ENCODE measurements at regions not wholly inside any gene's neighbourhood (a gene's known extent, or its start where the extent isn't known, plus 50 kb on each side); places are given as distances from the start of the nearest gene placed in this dataset.

DNA sequence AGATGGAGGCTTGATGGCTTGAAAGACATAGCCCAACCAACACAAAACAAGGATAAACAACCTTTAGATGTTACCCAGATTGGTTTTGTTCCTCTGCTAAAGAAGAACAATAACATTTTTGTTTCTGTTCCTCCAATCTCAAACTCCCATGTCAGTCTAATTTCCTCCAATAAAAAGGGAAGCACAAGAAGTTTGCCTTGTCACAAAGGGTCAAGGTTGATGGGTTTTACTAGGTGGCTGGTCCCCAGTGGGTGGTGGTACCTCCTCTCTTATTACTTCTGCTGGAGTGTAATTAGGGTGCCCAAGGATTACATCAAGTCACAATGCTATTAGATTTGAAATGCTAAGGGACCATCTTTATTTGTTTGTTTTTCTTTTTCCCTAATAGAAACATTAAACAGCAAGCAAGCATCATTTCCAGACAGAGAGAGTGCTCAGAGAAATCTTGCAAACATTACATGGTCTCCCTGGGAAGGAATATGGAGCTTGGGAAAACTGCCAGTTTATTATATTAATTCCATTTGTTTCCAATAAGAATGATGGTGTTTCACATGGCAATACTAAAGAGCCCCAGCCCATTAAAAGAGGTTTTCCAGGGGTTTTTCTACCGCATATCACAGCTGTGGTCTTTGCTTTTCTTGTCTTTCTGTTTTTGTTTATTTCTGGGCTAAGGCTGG, 78.3 kb upstream of the AOAH start:
- FAIRE-seq (no peak), DNase-seq (ENCODE audit: low read depth) (no peak)
- TF ChIP-seq, protein P1, sequence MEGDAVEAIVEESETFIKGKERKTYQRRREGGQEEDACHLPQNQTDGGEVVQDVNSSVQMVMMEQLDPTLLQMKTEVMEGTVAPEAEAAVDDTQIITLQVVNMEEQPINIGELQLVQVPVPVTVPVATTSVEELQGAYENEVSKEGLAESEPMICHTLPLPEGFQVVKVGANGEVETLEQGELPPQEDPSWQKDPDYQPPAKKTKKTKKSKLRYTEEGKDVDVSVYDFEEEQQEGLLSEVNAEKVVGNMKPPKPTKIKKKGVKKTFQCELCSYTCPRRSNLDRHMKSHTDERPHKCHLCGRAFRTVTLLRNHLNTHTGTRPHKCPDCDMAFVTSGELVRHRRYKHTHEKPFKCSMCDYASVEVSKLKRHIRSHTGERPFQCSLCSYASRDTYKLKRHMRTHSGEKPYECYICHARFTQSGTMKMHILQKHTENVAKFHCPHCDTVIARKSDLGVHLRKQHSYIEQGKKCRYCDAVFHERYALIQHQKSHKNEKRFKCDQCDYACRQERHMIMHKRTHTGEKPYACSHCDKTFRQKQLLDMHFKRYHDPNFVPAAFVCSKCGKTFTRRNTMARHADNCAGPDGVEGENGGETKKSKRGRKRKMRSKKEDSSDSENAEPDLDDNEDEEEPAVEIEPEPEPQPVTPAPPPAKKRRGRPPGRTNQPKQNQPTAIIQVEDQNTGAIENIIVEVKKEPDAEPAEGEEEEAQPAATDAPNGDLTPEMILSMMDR (IDR thresholded peaks at IDR 0.05; ENCODE audit: insufficient read depth, low read length, severe bottlenecking): no peak
- Histone ChIP-seq H3K36me3 (ENCODE audit: control insufficient read depth, insufficient read depth, low read length) (no peaks in the 10 kb centered on the region), H3K27me3 (ENCODE audit: control insufficient read depth, insufficient read depth, low read length) (peaks cover 1% of the 10 kb centered on the region), H3K4me3 (ENCODE audit: low read depth, low read length) (no peak overlapping the region)

DNA sequence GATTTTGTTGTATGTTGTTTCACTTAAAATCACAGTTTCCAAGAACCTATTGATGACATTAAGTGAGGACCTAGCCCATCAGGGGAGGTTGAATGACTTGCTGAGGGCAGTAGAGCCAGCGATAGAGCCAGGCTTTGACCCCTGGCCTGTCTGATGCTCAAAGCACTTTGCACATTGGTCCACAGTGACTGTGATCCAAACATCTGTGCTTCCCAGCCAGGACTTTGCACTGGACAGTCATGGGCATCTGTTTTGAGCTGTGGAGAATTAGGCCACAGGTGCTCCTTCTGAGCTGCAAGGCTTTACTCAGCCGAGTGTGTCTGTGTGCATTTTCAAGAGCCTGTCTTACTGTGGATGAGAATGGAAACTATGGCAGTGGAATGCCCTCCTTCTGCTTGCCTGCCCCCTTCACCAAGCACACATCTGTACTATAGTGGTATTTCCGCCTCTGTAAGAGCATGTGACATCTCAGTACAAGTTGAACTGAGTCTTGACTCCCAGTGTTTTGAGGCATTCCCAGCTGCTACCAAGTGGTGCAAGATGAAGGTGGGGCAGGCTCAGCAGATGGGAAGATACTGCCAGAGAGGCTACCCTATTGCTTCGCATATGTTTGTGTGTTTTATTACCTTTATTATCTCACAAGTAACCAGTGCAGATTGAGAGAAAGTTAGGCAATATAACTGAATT, 72.7 kb upstream of the AOAH start:
- H3K4me3 ChIP-seq (ENCODE audit: low read depth, low read length): no peak overlapping the region
- no peaks in the 10 kb centered on the region for H3K36me3 ChIP-seq (ENCODE audit: control insufficient read depth, insufficient read depth, low read length)
- FAIRE-seq: peak; percentile 18
- DNase-seq (ENCODE audit: low read depth): no peak
- H3K27me3 ChIP-seq (ENCODE audit: control insufficient read depth, insufficient read depth, low read length): no peaks in the 10 kb centered on the region
- TF ChIP-seq, protein P1 (IDR thresholded peaks at IDR 0.05; ENCODE audit: insufficient read depth, low read length, severe bottlenecking): no peak

DNA sequence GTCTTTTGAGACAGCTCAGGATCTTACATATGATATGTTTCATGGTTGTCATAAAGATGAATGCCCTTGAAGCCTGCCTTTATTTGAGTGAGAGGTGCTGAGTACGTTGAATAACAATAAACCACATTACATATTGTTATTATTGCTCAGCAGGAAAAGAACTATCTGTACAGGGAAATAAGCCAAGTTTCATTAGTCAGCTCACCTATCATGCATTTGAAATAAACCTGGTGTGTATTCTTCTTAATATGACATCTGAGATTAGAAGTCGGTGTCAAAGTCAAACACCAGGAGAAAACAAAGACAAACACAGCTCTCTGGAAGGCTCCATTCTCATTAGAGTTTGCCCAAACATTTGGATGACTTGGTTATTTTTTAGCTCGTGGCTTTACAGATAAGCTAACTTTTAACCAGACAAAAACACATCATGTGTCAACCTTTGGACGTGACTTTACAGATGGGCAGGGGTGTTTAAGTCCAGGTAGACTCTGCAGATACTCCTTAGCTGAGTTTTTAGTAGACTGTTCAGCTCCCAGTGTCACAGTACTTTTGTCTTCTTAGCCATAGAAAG, 71.2 kb upstream of the AOAH start:
- no peaks in the 10 kb centered on the region for H3K27me3 ChIP-seq (ENCODE audit: control insufficient read depth, insufficient read depth, low read length)
- H3K4me3 ChIP-seq (ENCODE audit: low read depth, low read length): no peak overlapping the region
- H3K36me3 ChIP-seq (ENCODE audit: control insufficient read depth, insufficient read depth, low read length): no peaks in the 10 kb centered on the region
- TF ChIP-seq, protein P1 (IDR thresholded peaks at IDR 0.05; ENCODE audit: insufficient read depth, low read length, severe bottlenecking): no peak
- FAIRE-seq (no peak), DNase-seq (ENCODE audit: low read depth) (peak; percentile 85)

DNA sequence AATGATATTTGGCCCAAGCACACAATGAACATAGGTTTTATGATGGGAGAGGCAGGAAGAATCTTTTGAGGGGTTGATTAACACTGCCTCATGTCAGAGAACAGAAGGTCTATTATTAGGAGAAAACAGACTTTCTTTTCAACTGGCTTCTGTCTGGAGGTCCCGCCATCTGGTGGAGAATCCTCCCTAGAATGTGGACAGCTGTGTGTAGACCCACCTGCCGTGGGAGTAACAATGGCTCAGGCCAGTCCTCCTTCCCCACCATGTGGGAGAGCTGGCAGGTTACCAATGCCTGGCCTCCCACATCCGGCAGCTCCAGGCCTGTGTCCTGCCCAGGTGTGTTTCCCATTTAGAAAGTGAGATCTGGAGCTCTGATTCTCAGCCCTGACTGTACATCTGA, 70.4 kb upstream of the AOAH start:
- FAIRE-seq (no peak), DNase-seq (ENCODE audit: low read depth) (peak; percentile 17)
- H3K36me3 ChIP-seq (ENCODE audit: control insufficient read depth, insufficient read depth, low read length): no peaks in the 10 kb centered on the region
- TF ChIP-seq, protein P1 (IDR thresholded peaks at IDR 0.05; ENCODE audit: insufficient read depth, low read length, severe bottlenecking): no peak
- no peak overlapping the region for H3K4me3 ChIP-seq (ENCODE audit: low read depth, low read length)
- no peaks in the 10 kb centered on the region for H3K27me3 ChIP-seq (ENCODE audit: control insufficient read depth, insufficient read depth, low read length)

DNA sequence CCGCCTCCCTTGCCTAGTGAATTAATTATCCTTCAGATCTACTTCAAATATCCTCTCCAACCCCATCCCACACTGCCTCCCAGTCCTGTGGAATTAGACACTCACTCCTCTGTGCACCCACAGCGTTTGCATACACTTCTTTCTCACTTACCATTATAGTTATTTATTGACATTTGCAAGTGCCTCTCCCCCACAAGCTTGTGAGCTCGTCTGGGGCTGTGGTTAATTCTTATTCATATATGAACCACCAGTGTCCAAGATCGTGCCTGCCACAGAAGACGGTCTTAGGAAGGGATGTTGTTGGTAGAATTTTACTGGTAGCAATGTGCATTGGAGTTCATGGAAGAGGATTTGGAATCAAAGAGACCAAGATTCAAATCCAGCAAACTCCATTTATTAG, 68.1 kb upstream of the AOAH start:
- TF ChIP-seq, protein P1 (IDR thresholded peaks at IDR 0.05; ENCODE audit: insufficient read depth, low read length, severe bottlenecking): no peak
- DNase-seq (ENCODE audit: low read depth) (no peak), FAIRE-seq (no peak)
- Histone ChIP-seq H3K36me3 (ENCODE audit: control insufficient read depth, insufficient read depth, low read length) (no peaks in the 10 kb centered on the region), H3K27me3 (ENCODE audit: control insufficient read depth, insufficient read depth, low read length) (no peaks in the 10 kb centered on the region), H3K4me3 (ENCODE audit: low read depth, low read length) (no peak overlapping the region)
